WTC11 (cell line): ENCODE measurements at regions not wholly inside any gene's neighbourhood (a gene's known extent, or its start where the extent isn't known, plus 50 kb on each side); places are given as distances from the start of the nearest gene placed in this dataset.

Source experiments
- ATAC-seq: fragments of 200-7000 bp; cut with Tn5 transposase; 2 replicates; pipeline ENCODE4 v1.10.0; 2021; ENCODE audit warnings: mild to moderate bottlenecking, moderate library complexity
- CTCF ChIA-PET: fragments of 300-600 bp; sonication (Branson Sonifier 250); formaldehyde crosslinking; loops from one replicate; lab custom pipeline; 2021; ENCODE audit warnings: antibody characterized with exemption; lab: Charles Lee
- POLR2A ChIA-PET: fragments of 350-600 bp; sonication (Branson Sonifier 250); formaldehyde crosslinking; loops from one replicate; lab custom pipeline; 2021; ENCODE audit warnings: antibody characterized with exemption; lab: Charles Lee
- DNase-seq: peaks from one replicate; pipeline ENCODE4 v3.0.0; 2021; ENCODE audit warnings: low spot score
- H3K27ac Mint-ChIP-seq: 2 replicates; pipeline ENCODE4 v1.8.0; 2021; ENCODE audit warnings: mixed read lengths
- H3K27me3 Mint-ChIP-seq: 2 replicates; pipeline ENCODE4 v1.8.0; 2021; ENCODE audit warnings: low read depth, mild to moderate bottlenecking, moderate library complexity, mixed read lengths
- H3K36me3 Mint-ChIP-seq: 2 replicates; pipeline ENCODE4 v1.8.0; 2021; ENCODE audit warnings: mixed read lengths
- H3K4me1 Mint-ChIP-seq: 2 replicates; pipeline ENCODE4 v1.8.0; 2022; ENCODE audit warnings: mixed read lengths
- H3K4me3 Mint-ChIP-seq: 2 replicates; pipeline ENCODE4 v1.8.0; 2021; ENCODE audit warnings: mild to moderate bottlenecking, moderate library complexity, mixed read lengths
- H3K9me3 Mint-ChIP-seq: 2 replicates; pipeline ENCODE4 v1.8.0; 2021; ENCODE audit warnings: mixed read lengths
- ATF3 ChIP-seq: sonication (generic); formaldehyde crosslinking; conservative IDR thresholded peaks from 2 replicates; pipeline ENCODE4 v1.8.1; 2022; ENCODE audit warnings: mild to moderate bottlenecking, missing genetic modification reagents
- CTCF ChIP-seq: fragments of 200-600 bp; IDR thresholded peaks from 2 replicates; pipeline ENCODE4 v1.8.0; 2022; ENCODE audit warnings: antibody characterized with exemption
- E2F1 ChIP-seq: sonication (generic); formaldehyde crosslinking; IDR thresholded peaks from 2 replicates; pipeline ENCODE4 v1.8.0; 2022; ENCODE audit warnings: mild to moderate bottlenecking, missing genetic modification reagents
- ESRRA ChIP-seq: sonication (generic); formaldehyde crosslinking; IDR thresholded peaks from 2 replicates; pipeline ENCODE4 v1.8.1; 2022; ENCODE audit warnings: mild to moderate bottlenecking, missing genetic modification reagents, borderline replicate concordance
- ETV6 ChIP-seq: sonication (generic); formaldehyde crosslinking; IDR thresholded peaks from 2 replicates; pipeline ENCODE4 v1.8.1; 2022; ENCODE audit warnings: mild to moderate bottlenecking, missing genetic modification reagents
- IRF1 ChIP-seq: sonication (generic); formaldehyde crosslinking; IDR thresholded peaks from 2 replicates; pipeline ENCODE4 v1.8.0; 2023; ENCODE audit warnings: missing genetic modification reagents
- JUN ChIP-seq: sonication (generic); formaldehyde crosslinking; IDR thresholded peaks from 2 replicates; pipeline ENCODE4 v1.8.0; 2023; ENCODE audit warnings: mild to moderate bottlenecking, missing genetic modification reagents
- KAT7 ChIP-seq: sonication (generic); formaldehyde crosslinking; IDR thresholded peaks from 2 replicates; pipeline ENCODE4 v1.8.1; 2023; ENCODE audit warnings: missing genetic modification reagents, mild to moderate bottlenecking, borderline replicate concordance
- MXD4 ChIP-seq: fragments of 250-450 bp; sonication (Bioruptor Pico); IDR thresholded peaks from 2 replicates; pipeline ENCODE4 v1.8.0; 2021; ENCODE audit warnings: mild to moderate bottlenecking, moderate library complexity, borderline replicate concordance
- NR1H2 ChIP-seq: sonication (generic); formaldehyde crosslinking; IDR thresholded peaks from 2 replicates; pipeline ENCODE4 v1.9.0; 2021; ENCODE audit warnings: mild to moderate bottlenecking, moderate library complexity, missing genetic modification reagents
- OVOL2 ChIP-seq: fragments of 250-450 bp; sonication (Bioruptor Pico); IDR thresholded peaks from 2 replicates; pipeline ENCODE4 v1.9.0; 2021; ENCODE audit warnings: mild to moderate bottlenecking, borderline replicate concordance
- PRRX2 ChIP-seq: fragments of 250-450 bp; sonication (Bioruptor Pico); IDR thresholded peaks from 2 replicates; pipeline ENCODE4 v1.8.0; 2021; ENCODE audit warnings: mild to moderate bottlenecking
- SMAD4 ChIP-seq: sonication (generic); formaldehyde crosslinking; IDR thresholded peaks from 2 replicates; pipeline ENCODE4 v1.8.0; 2022; ENCODE audit warnings: mild to moderate bottlenecking, missing genetic modification reagents
- SOX15 ChIP-seq: fragments of 250-450 bp; sonication (Bioruptor Pico); IDR thresholded peaks from 2 replicates; pipeline ENCODE4 v1.9.0; 2021; ENCODE audit warnings: mild to moderate bottlenecking
- SP1 ChIP-seq: sonication (generic); formaldehyde crosslinking; conservative IDR thresholded peaks from 2 replicates; pipeline ENCODE4 v1.8.1; 2022; ENCODE audit warnings: missing genetic modification reagents
- TCF7 ChIP-seq: sonication (generic); formaldehyde crosslinking; IDR thresholded peaks from 2 replicates; pipeline ENCODE4 v1.8.0; 2022; ENCODE audit warnings: mild to moderate bottlenecking, low read depth, missing genetic modification reagents, moderate library complexity
- TEAD1 ChIP-seq: sonication (generic); formaldehyde crosslinking; IDR thresholded peaks from 2 replicates; pipeline ENCODE4 v1.8.0; 2022; ENCODE audit warnings: mild to moderate bottlenecking, missing genetic modification reagents
- USF1 ChIP-seq: sonication (generic); formaldehyde crosslinking; IDR thresholded peaks from 2 replicates; pipeline ENCODE4 v1.8.0; 2022; ENCODE audit warnings: mild to moderate bottlenecking, missing genetic modification reagents
- ZBTB21 ChIP-seq: sonication (generic); formaldehyde crosslinking; IDR thresholded peaks from 2 replicates; pipeline ENCODE4 v1.8.1; 2023; ENCODE audit warnings: mild to moderate bottlenecking, missing genetic modification reagents, borderline replicate concordance
- ZNF121 ChIP-seq: sonication (generic); formaldehyde crosslinking; IDR thresholded peaks from 2 replicates; pipeline ENCODE4 v1.8.0; 2023; ENCODE audit warnings: missing genetic modification reagents
- ZNF138 ChIP-seq: sonication (generic); formaldehyde crosslinking; conservative IDR thresholded peaks from 2 replicates; pipeline ENCODE4 v1.8.1; 2022; ENCODE audit warnings: mild to moderate bottlenecking, moderate library complexity, missing genetic modification reagents
- ZNF232 ChIP-seq: sonication (generic); formaldehyde crosslinking; IDR thresholded peaks from 2 replicates; pipeline ENCODE4 v1.8.0; 2022; ENCODE audit warnings: mild to moderate bottlenecking, missing genetic modification reagents
- ZNF263 ChIP-seq: sonication (generic); formaldehyde crosslinking; IDR thresholded peaks from 2 replicates; pipeline ENCODE4 v1.8.1; 2022; ENCODE audit warnings: low read depth, mild to moderate bottlenecking, moderate library complexity, missing genetic modification reagents

GRCh38 chr12:32012249-32012785 is 53.1 kb downstream of the RESF1 start (continued):
- TF ChIP-seq SOX15 (CRISPR knock-in tag), result no peak
- no peak for TF ChIP-seq ZNF138 (CRISPR knock-in tag)
- no peak for TF ChIP-seq E2F1 (CRISPR knock-in tag)
- TF ChIP-seq ETV6 (CRISPR knock-in tag), result no peak
- TF ChIP-seq TEAD1, result no peak
- no peak for TF ChIP-seq KAT7 (CRISPR knock-in tag)
- TF ChIP-seq MXD4 (CRISPR knock-in tag), result no peak

GRCh38 chr12:32015036-32015435 is 55.8 kb downstream of the RESF1 start:
- no peak for ATAC-seq
- Mint-ChIP-seq H3K36me3 (no peaks in the 10 kb centered on the region), H3K27ac (peak overlapping the region; percentile 42; the same call in 1 of the 2 replicates), H3K4me1 (peaks cover 57% of the 10 kb centered on the region), H3K27me3 (no peaks in the 10 kb centered on the region), H3K9me3 (no peaks in the 10 kb centered on the region), H3K4me3 (no peak overlapping the region)
- no peak for DNase-seq
- ChIA-PET POLR2A (interaction anchor here (0.6 kb wide), 2 partner anchors 119 to 616 kb away, joined by 3 to 4 read pairs; no protein-coding TSS in a partner anchor), CTCF (interaction anchor here (0.6 kb wide), 1 partner anchor 1324 kb away, joined by 3 read pairs; no protein-coding TSS in a partner anchor)
- TF ChIP-seq PRRX2 (no peak), CTCF (no peak), JUN (CRISPR knock-in tag) (no peak), MXD4 (CRISPR knock-in tag) (no peak), IRF1 (CRISPR knock-in tag) (no peak), SMAD4 (CRISPR knock-in tag) (no peak), E2F1 (CRISPR knock-in tag) (no peak), KAT7 (CRISPR knock-in tag) (no peak), SP1 (CRISPR knock-in tag) (no peak), ZNF121 (CRISPR knock-in tag) (no peak)

GRCh38 chr12:32016680-32017482 is 57.7 kb downstream of the RESF1 start:
- DNase-seq, result peak; percentile 27
- H3K9me3 Mint-ChIP-seq, result peaks cover 7% of the 10 kb centered on the region
- peaks cover 8% of the 10 kb centered on the region for H3K36me3 Mint-ChIP-seq
- ATAC-seq, result peak; percentile 67
- ChIA-PET POLR2A (no interaction called here), CTCF (no interaction called here)
- no peaks in the 10 kb centered on the region for H3K27me3 Mint-ChIP-seq
- H3K27ac Mint-ChIP-seq, result peak overlapping the region; percentile 98
- peaks cover 63% of the 10 kb centered on the region for H3K4me1 Mint-ChIP-seq
- no peak overlapping the region for H3K4me3 Mint-ChIP-seq
- TF ChIP-seq USF1 (CRISPR knock-in tag), result no peak
- TF ChIP-seq ESRRA (CRISPR knock-in tag), result no peak
- TF ChIP-seq JUN (CRISPR knock-in tag), result no peak
- no peak for TF ChIP-seq ZBTB21 (CRISPR knock-in tag)
- no peak for TF ChIP-seq OVOL2
- TF ChIP-seq TCF7 (CRISPR knock-in tag), result no peak
- no peak for TF ChIP-seq ATF3
- peak; percentile 44; the same call in 1 of the 2 replicates for TF ChIP-seq TEAD1
- TF ChIP-seq ZNF263 (CRISPR knock-in tag), result no peak
- TF ChIP-seq ZNF232 (CRISPR knock-in tag), result no peak
- no peak for TF ChIP-seq NR1H2
